HCT116 (cell line): ENCODE measurements at regions not wholly inside any gene's neighbourhood (a gene's known extent, or its start where the extent isn't known, plus 50 kb on each side); places are given as distances from the start of the nearest gene placed in this dataset.

Experiments used
- ATAC-seq: fragments of 200-7000 bp; cut with Tn5 transposase; 2 replicates; pipeline ENCODE4 v1.9.1; 2020; ENCODE audit warnings: mild to moderate bottlenecking, moderate library complexity
- BruUV-seq: library from RNA; stranded (reverse); fragments of 400-500 nt; replicated peaks from 2 replicates; lab custom pipeline; 2021; lab: Mats Ljungman, UMichigan
- CTCF ChIA-PET: fragments of 300-600 bp; sonication (Branson Sonifier 250); formaldehyde crosslinking; loops from one replicate; lab custom pipeline; 2021; ENCODE audit warnings: antibody characterized with exemption; lab: Charles Lee
- POLR2A ChIA-PET: fragments of 300-600, 350-600 bp; sonication (Branson Sonifier 250); formaldehyde crosslinking; loops from one replicate; lab custom pipeline; 2021; ENCODE audit warnings: antibody characterized with exemption; lab: Charles Lee
- RAD21 ChIA-PET, 2 experiments: fragments of 300-600 bp; sonication (Branson Sonifier 250); formaldehyde crosslinking; loops; one replicate each; lab custom pipeline; 2023; ENCODE audit warnings: low total read pairs in 2 of 2; ENCODE audit not compliant: uncharacterized antibody in 2 of 2, unreplicated experiment in 2 of 2, low non-redundant PET in 1 of 2; lab: Charles Lee
- DNase-seq: peaks from one replicate; pipeline ENCODE4 v3.0.0-alpha.2; 2010; ENCODE audit warnings: low read depth, low spot score
- H2AFZ ChIP-seq: fragments of 200-600 bp; shearing (Covaris generic), sonication (generic); 2 replicates; pipeline ENCODE4 v1.6.1; 2017; ENCODE audit warnings: low read depth, mixed run types, mixed read lengths, antibody characterized with exemption, low read length; ENCODE audit not compliant: poor library complexity, severe bottlenecking
- H3K27ac ChIP-seq: 2 replicates; pipeline ENCODE4 v1.5.1; 2012; ENCODE audit warnings: low read depth, low read length
- H3K27me3 ChIP-seq: fragments of 200-600 bp; sonication (generic); 2 replicates; pipeline ENCODE4 v1.6.1; 2016; ENCODE audit warnings: mixed run types, low read length, mixed read lengths; ENCODE audit not compliant: insufficient read depth
- H3K36me3 ChIP-seq, 2 experiments: fragments of 200-500 bp in 1 of 2; fragments of 200-600 bp in 1 of 2; sonication (Bioruptor generic) in 1 of 2; sonication (generic) in 1 of 2; 2 replicates each; pipeline versions ENCODE4 v1.5.1 to v1.6.1; 2014 to 2016; ENCODE audit warnings: low read length in 2 of 2, inconsistent platforms in 1 of 2, mixed read lengths in 1 of 2, mixed run types in 1 of 2; ENCODE audit not compliant: insufficient read depth in 2 of 2, control insufficient read depth in 1 of 2
- H3K4me1 ChIP-seq, 2 experiments: fragments of 200-600 bp in 1 of 2; sonication (generic) in 1 of 2; 2 replicates each; pipeline versions ENCODE4 v1.5.1 to v1.6.1; 2012 to 2017; ENCODE audit warnings: low read length in 2 of 2, inconsistent platforms in 1 of 2, mild to moderate bottlenecking in 1 of 2, mixed read lengths in 1 of 2, mixed run types in 1 of 2, moderate library complexity in 1 of 2; ENCODE audit not compliant: insufficient read depth in 2 of 2, control insufficient read depth in 1 of 2
- H3K4me2 ChIP-seq: fragments of 200-600 bp; sonication (generic); 2 replicates; pipeline ENCODE4 v1.6.1; 2017; ENCODE audit warnings: mixed run types, low read length, mixed read lengths
- H3K4me3 ChIP-seq, 2 experiments: fragments of 200-600 bp in 1 of 2; sonication (generic) in 1 of 2; replicated peaks in 1 of 2; 2 replicates each; pipeline ENCODE4 v1.5.1; 2011 to 2016; ENCODE audit warnings: low read length in 2 of 2, control low read depth in 1 of 2, low read depth in 1 of 2, mild to moderate bottlenecking in 1 of 2, mixed read lengths in 1 of 2, mixed run types in 1 of 2
- H3K79me2 ChIP-seq: fragments of 200-600 bp; sonication (generic); 2 replicates; pipeline ENCODE4 v1.6.1; 2017; ENCODE audit warnings: mild to moderate bottlenecking, mixed run types, low read length, moderate library complexity, mixed read lengths; ENCODE audit not compliant: insufficient read depth
- H3K9ac ChIP-seq: fragments of 200-600 bp; sonication (generic); 2 replicates; pipeline ENCODE4 v1.6.1; 2016; ENCODE audit warnings: low read length, mixed read lengths
- H3K9me2 ChIP-seq: fragments of 200-600 bp; sonication (generic), shearing (Covaris generic); 2 replicates; pipeline ENCODE4 v1.6.1; 2017; ENCODE audit warnings: mixed run types, mild to moderate bottlenecking, moderate library complexity; ENCODE audit not compliant: insufficient read depth
- H3K9me3 ChIP-seq, 2 experiments: fragments of 200-500 bp in 1 of 2; fragments of 200-600 bp in 1 of 2; sonication (Bioruptor generic) in 1 of 2; sonication (generic) in 1 of 2; 2 replicates each; pipeline ENCODE4 v1.6.1; 2014 to 2017; ENCODE audit warnings: low read length in 2 of 2, mixed read lengths in 2 of 2, inconsistent platforms in 1 of 2, low read depth in 1 of 2, mild to moderate bottlenecking in 1 of 2, mixed run types in 1 of 2, moderate library complexity in 1 of 2; ENCODE audit not compliant: control insufficient read depth in 1 of 2, insufficient read depth in 1 of 2
- H4K20me1 ChIP-seq: fragments of 200-600 bp; sonication (generic), shearing (Covaris generic); 2 replicates; pipeline ENCODE4 v1.6.1; 2017; ENCODE audit warnings: mixed run types, mild to moderate bottlenecking, moderate library complexity; ENCODE audit not compliant: insufficient read depth
- CBX3 ChIP-seq: IDR thresholded peaks from 2 replicates; pipeline ENCODE4 v1.6.1; 2012; ENCODE audit warnings: low read depth
- CEBPB ChIP-seq: IDR thresholded peaks from 2 replicates; pipeline ENCODE4 v1.6.1; 2012; ENCODE audit warnings: low read depth
- EZH2 ChIP-seq: fragments of 200-600 bp; sonication (generic); IDR thresholded peaks from 2 replicates; pipeline ENCODE4 v1.6.1; 2017; ENCODE audit warnings: antibody characterized with exemption, mixed run types
- EZH2phosphoT487 ChIP-seq: fragments of 200-600 bp; IDR thresholded peaks from 2 replicates; pipeline ENCODE4 v1.6.1; 2018; ENCODE audit warnings: antibody characterized with exemption, borderline replicate concordance
- FOSL1 ChIP-seq: IDR thresholded peaks from 2 replicates; pipeline ENCODE4 v1.6.1; 2012; ENCODE audit warnings: low read depth
- JUND ChIP-seq: IDR thresholded peaks from 2 replicates; pipeline ENCODE4 v1.6.1; 2012
- RAD21 ChIP-seq: IDR thresholded peaks from 2 replicates; pipeline ENCODE4 v1.6.1; 2012; ENCODE audit warnings: low read depth, mild to moderate bottlenecking
- SIN3A ChIP-seq: IDR thresholded peaks from 2 replicates; pipeline ENCODE4 v1.6.1; 2012; ENCODE audit warnings: low read depth
- ZFX ChIP-seq: fragments of 450-650 bp; IDR thresholded peaks from 2 replicates; pipeline ENCODE4 v1.6.1; 2017
- intact Hi-C: fragments of 100-400 bp; cut with micrococcal nuclease; formaldehyde crosslinking; loops from 2 replicates; pipeline ENCODE4 v1.10.0; 2022

DNA sequence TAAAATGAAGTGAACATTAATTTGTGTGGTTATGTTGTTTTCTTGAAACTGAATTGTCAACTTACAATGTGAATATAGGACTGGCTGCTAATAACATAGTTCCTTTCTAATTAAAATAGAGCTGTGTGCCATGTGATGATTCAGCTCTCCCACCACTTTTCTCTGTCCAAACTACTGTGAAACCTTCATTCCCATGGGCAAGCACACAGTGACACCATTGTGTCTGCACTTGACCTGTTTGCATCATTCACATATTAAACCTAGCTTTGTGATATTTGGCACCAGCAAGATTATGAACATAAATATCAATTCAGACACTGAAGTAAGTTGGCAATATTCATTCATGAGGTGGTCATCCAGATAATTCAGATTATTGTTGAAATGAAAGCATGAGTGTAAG, 78.8 kb upstream of the TCF12 start:
- ChIA-PET RAD21 (no interaction called here), CTCF (no interaction called here)
- Histone ChIP-seq H3K79me2 (no peaks in the 10 kb centered on the region), H3K27me3 (no peaks in the 10 kb centered on the region), H3K27ac (no peak overlapping the region), H3K9ac (no peak overlapping the region)
- DNase-seq = no peak
- no peak for ATAC-seq
- TF ChIP-seq CBX3 (no peak), FOSL1 (no peak)
- TF ChIP-seq, all 23 proteins: peak for 0
- no peaks in the 10 kb centered on the region for H3K4me1 ChIP-seq
- H3K4me2 ChIP-seq = no peak overlapping the region
- H2AFZ ChIP-seq = no peak overlapping the region
- H3K9me3 ChIP-seq = no peaks in the 10 kb centered on the region
- no TSS peak for BruUV-seq
- no peak overlapping the region for H3K4me3 ChIP-seq
- no peaks in the 10 kb centered on the region for H3K36me3 ChIP-seq
- POLR2A ChIA-PET = no interaction called here
- H3K9me2 ChIP-seq = no peaks in the 10 kb centered on the region
- intact Hi-C loops = no loop called here
- H4K20me1 ChIP-seq = no peaks in the 10 kb centered on the region

DNA sequence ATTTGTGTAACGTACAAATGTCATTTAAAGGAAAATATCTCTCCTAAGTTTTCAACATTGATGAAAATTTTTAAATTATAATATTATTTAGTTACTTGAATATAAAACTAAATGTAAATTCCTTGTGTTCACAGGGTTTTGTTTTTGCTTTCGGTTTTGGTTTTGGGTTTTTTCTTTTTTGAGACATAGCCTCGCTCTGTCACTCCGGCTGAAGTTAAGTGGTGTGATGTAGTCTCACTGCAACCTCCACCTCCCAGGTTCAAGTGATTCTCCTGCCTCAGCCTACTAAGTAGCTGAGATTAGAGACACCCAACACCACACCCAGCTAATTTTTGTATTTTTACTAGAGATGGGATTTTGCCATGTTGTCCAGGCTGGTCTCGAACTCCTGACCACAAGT, 79.3 kb upstream of the TCF12 start:
- intact Hi-C loops = no loop called here
- CTCF ChIA-PET = no interaction called here

More for the DNA sequence above, 79.3 kb upstream of the TCF12 start:
- Histone ChIP-seq H3K9me3 (no peaks in the 10 kb centered on the region), H3K27ac (no peak overlapping the region), H4K20me1 (no peaks in the 10 kb centered on the region), H3K9ac (no peak overlapping the region), H3K9me2 (no peaks in the 10 kb centered on the region), H2AFZ (no peak overlapping the region), H3K4me2 (no peak overlapping the region), H3K4me3 (no peak overlapping the region), H3K36me3 (no peaks in the 10 kb centered on the region), H3K79me2 (no peaks in the 10 kb centered on the region), H3K4me1 (no peaks in the 10 kb centered on the region), H3K27me3 (no peaks in the 10 kb centered on the region)
- ATAC-seq (no peak), DNase-seq (no peak)
- ChIA-PET POLR2A (no interaction called here), RAD21 (no interaction called here)
- TF ChIP-seq EZH2 (no peak), JUND (no peak), SIN3A (no peak), CEBPB (no peak), EZH2phosphoT487 (no peak), RAD21 (no peak), ZFX (no peak)
- no TSS peak for BruUV-seq
